GM20000 (cell line): ENCODE measurements at regions not wholly inside any gene's neighbourhood (a gene's known extent, or its start where the extent isn't known, plus 50 kb on each side); places are given as distances from the start of the nearest gene placed in this dataset.

ENCODE experiments used
- DNase-seq: peaks from one replicate; pipeline ENCODE4 v3.0.0; 2012; ENCODE audit warnings: low spot score
- CTCF ChIP-seq: IDR thresholded peaks from 2 replicates; pipeline ENCODE4 v1.5.1; 2012; ENCODE audit warnings: mild to moderate bottlenecking, control low read depth; ENCODE audit errors: extremely low read depth, missing control alignments

DNA sequence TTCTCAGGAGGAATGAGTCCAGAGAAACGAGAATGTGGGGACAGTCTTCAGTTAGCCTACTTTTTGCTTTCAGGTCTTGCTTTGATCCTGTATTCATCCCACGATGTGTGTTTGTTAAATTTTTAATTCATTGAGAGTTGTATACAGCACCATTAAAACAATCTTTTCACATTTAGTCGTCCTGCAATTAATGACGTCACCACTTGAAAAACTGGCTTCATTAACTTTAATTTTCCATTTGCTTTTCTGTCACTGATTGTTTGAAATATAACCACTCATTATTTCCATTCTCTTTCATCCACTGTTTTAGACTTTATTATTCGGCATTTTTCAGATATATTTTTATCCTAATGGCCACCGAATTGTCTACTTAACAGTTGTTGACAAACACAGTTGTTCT, 146.9 kb downstream of the TFEC start:
- no peak for TF ChIP-seq CTCF

DNA sequence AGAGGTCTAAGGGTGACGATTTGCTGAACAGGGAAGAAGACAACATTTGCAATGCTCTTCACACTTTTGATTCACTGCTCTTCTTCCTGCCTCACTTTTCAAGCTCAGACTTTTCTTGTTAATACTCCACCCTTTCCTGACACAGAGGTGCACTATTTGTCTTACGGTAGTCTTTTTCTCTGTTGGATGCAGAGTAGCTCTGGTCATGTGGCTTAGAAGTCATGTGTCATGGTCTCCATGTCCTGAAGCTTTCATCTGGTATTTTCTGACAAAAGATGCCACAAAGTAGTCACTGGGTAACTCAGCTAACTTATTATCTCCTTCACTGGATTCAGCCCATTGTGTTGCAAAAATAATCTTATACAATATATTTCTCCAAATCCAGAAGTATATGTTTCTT, 149.1 kb downstream of the TFEC start:
- DNase-seq: no peak
- no peak for TF ChIP-seq CTCF

More for the DNA sequence above, 146.9 kb downstream of the TFEC start:
- no peak for DNase-seq

- no peak for DNase-seq
- TF ChIP-seq CTCF: no peak
These were observed 151.4 kb downstream of the TFEC start for GRCh38 chr7:115879171-115879570.

DNA sequence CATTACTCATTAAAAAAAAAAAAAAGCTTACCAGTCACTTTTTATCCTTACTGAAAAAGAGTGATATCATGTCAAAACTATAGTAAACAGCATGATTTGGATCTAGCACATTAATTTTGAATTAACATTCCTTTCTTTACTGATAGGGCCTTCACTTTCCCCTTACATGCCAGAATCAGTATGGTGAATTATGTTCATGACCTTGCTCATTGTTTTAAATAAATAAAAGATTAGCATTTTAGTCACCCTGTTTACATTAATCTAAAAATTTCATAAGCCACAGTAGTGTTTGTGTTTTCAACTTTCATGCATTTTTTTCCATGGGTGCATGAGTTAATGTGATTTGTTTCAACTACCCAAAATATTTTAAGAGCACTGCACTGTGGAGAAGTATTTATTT, 160.8 kb downstream of the TFEC start:
- DNase-seq: no peak
- no peak for TF ChIP-seq CTCF

GRCh38 chr7:115869190-115869589, 161.4 kb downstream of the TFEC start:
- no peak for TF ChIP-seq CTCF
- DNase-seq: no peak

- DNase-seq: no peak
- TF ChIP-seq CTCF: no peak
These were observed 162.2 kb downstream of the TFEC start for GRCh38 chr7:115868369-115868768.

DNA sequence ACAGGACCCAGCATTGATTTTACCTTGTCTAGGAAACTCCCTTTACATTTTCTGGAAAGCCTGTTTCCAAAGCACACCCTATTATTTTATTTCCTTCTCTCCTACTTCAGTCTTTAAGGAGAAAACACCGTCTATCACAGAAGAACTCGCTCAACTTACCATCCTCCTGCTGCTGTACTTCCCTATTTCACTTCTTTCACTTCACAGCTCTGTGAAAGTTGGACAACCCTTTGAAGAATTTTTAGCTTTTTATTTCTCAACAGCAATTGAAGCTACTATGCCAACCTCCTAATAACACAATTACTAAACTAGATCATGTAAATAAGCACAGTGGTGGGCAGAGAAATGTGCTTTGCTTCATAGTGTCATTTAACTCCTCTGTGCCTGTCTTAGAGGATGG, 166.5 kb downstream of the TFEC start:
- DNase-seq: no peak
- TF ChIP-seq CTCF: no peak
